Smooth muscle cell (in vitro differentiated cells): ENCODE measurements at regions not wholly inside any gene's neighbourhood (a gene's known extent, or its start where the extent isn't known, plus 50 kb on each side); places are given as distances from the start of the nearest gene placed in this dataset.

Experiments
- DNase-seq: peaks from one replicate; lab custom pipeline; 2025; ENCODE audit not compliant: unreplicated experiment; lab: John Stamatoyannopoulos, UW
- H2AFZ ChIP-seq: fragments of 200-600 bp; sonication (generic); 2 replicates; pipeline ENCODE4 v1.6.0; 2016; ENCODE audit warnings: antibody characterized with exemption, low read depth, mild to moderate bottlenecking
- H3F3A ChIP-seq: fragments of 200-600 bp; sonication (generic); 2 replicates; pipeline ENCODE4 v1.6.0; 2017; ENCODE audit warnings: antibody characterized with exemption, low read depth
- H3K27ac ChIP-seq: fragments of 200-600 bp; sonication (generic); 2 replicates; pipeline ENCODE4 v1.5.1; 2016; ENCODE audit warnings: low read depth, mild to moderate bottlenecking
- H3K27me3 ChIP-seq: fragments of 200-600 bp; sonication (generic); 2 replicates; pipeline ENCODE4 v1.6.1; 2016; ENCODE audit warnings: low read depth, mild to moderate bottlenecking
- H3K36me3 ChIP-seq: fragments of 200-600 bp; sonication (generic); 2 replicates; pipeline ENCODE4 v1.5.1; 2016; ENCODE audit warnings: low read depth
- H3K4me1 ChIP-seq: fragments of 200-600 bp; sonication (generic); 2 replicates; pipeline ENCODE4 v1.5.1; 2016; ENCODE audit warnings: low read depth
- H3K4me2 ChIP-seq: fragments of 200-600 bp; sonication (generic); 2 replicates; pipeline ENCODE4 v1.6.0; 2016; ENCODE audit warnings: mild to moderate bottlenecking
- H3K4me3 ChIP-seq: fragments of 200-600 bp; sonication (generic); 2 replicates; pipeline ENCODE4 v1.5.1; 2016; ENCODE audit warnings: mild to moderate bottlenecking
- H3K79me2 ChIP-seq: fragments of 200-600 bp; sonication (generic); 2 replicates; pipeline ENCODE4 v1.6.0; 2016; ENCODE audit warnings: low read depth, mild to moderate bottlenecking
- H3K9ac ChIP-seq: fragments of 200-600 bp; sonication (generic); 2 replicates; pipeline ENCODE4 v1.6.0; 2016; ENCODE audit warnings: low read depth
- H3K9me3 ChIP-seq: fragments of 200-600 bp; sonication (generic); replicated peaks from 2 replicates; pipeline ENCODE4 v1.5.1; 2016; ENCODE audit warnings: low read depth
- H4K20me1 ChIP-seq: fragments of 200-600 bp; sonication (generic); 2 replicates; pipeline ENCODE4 v1.6.0; 2016; ENCODE audit warnings: low read depth
- WGBS: methylation state at CpG from one replicate; pipeline ENCODE4 v1.1.7; 2016; ENCODE audit warnings: low lambda C conversion rate; 5-methylcytosine and 5-hydroxymethylcytosine counted together
- TF ChIP-seq, protein P1 (sequence below): fragments of 200-600 bp; sonication (generic); IDR thresholded peaks from 2 replicates; pipeline ENCODE4 v1.5.1; 2017; ENCODE audit warnings: borderline replicate concordance, mild to moderate bottlenecking, antibody characterized with exemption; ENCODE audit not compliant: insufficient read depth, poor library complexity, severe bottlenecking

DNA sequence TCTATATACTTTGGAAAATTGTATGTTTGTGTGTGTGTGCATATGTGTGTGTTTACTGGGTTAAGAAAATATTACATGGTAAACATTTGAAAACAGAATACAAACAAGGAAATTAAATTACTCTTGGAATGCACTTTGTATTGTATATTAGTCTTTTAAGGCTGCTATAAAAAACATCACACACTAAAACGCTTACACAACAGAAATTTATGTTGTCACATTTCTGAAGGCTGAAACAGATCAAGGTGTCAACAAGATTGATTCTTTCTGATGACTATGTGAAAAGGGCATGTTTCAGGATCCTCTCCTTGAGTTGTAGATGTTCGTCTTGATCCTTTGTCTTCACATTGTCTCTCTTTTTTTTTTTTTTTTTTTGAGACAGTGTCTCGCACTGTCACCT, 149.1 kb upstream of the CNTN5 start:
- Histone ChIP-seq H3K27ac (no peak overlapping the region), H4K20me1 (no peaks in the 10 kb centered on the region), H2AFZ (no peak overlapping the region), H3K79me2 (no peaks in the 10 kb centered on the region), H3F3A (no peaks in the 10 kb centered on the region), H3K4me3 (no peak overlapping the region), H3K9me3 (no peaks in the 10 kb centered on the region), H3K4me1 (no peaks in the 10 kb centered on the region), H3K27me3 (no peaks in the 10 kb centered on the region), H3K36me3 (no peaks in the 10 kb centered on the region), H3K9ac (no peak overlapping the region), H3K4me2 (no peak overlapping the region)
- TF ChIP-seq, protein P1, sequence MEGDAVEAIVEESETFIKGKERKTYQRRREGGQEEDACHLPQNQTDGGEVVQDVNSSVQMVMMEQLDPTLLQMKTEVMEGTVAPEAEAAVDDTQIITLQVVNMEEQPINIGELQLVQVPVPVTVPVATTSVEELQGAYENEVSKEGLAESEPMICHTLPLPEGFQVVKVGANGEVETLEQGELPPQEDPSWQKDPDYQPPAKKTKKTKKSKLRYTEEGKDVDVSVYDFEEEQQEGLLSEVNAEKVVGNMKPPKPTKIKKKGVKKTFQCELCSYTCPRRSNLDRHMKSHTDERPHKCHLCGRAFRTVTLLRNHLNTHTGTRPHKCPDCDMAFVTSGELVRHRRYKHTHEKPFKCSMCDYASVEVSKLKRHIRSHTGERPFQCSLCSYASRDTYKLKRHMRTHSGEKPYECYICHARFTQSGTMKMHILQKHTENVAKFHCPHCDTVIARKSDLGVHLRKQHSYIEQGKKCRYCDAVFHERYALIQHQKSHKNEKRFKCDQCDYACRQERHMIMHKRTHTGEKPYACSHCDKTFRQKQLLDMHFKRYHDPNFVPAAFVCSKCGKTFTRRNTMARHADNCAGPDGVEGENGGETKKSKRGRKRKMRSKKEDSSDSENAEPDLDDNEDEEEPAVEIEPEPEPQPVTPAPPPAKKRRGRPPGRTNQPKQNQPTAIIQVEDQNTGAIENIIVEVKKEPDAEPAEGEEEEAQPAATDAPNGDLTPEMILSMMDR = no peak
- 94% methylated on average over 3 of the region's 3 CpGs for WGBS
- no peak for DNase-seq

DNA sequence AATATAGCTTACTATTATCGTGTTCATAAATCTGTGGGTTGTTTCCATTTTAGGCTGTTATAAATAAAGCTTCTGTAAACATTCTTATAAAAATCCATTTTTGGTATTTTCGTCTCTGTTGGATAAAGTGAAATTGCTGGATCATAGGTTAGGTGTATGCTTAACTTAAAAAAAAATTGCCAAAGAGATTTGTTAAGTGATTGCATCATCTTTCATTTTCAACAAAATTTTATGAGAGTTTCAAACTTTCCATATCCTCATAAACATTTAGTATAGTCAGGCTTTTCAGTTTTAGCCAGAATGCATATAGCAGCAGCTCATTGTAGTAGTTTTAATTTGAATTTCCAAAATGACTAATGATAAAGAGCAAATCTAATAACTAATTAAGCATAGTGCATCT, 146.7 kb upstream of the CNTN5 start:
- H2AFZ ChIP-seq = no peak overlapping the region
- H3K4me1 ChIP-seq = no peaks in the 10 kb centered on the region
- TF ChIP-seq, protein P1 = no peak
- 89% methylated on average over 2 of the region's 2 CpGs for WGBS
- H3F3A ChIP-seq = no peaks in the 10 kb centered on the region
- no peak overlapping the region for H3K4me2 ChIP-seq
- H3K27me3 ChIP-seq = no peaks in the 10 kb centered on the region
- H3K36me3 ChIP-seq = no peaks in the 10 kb centered on the region
- no peak overlapping the region for H3K4me3 ChIP-seq
- DNase-seq = no peak
- no peaks in the 10 kb centered on the region for H3K79me2 ChIP-seq
- no peak overlapping the region for H3K9ac ChIP-seq
- H4K20me1 ChIP-seq = no peaks in the 10 kb centered on the region
- H3K27ac ChIP-seq = no peak overlapping the region
- no peaks in the 10 kb centered on the region for H3K9me3 ChIP-seq

- Histone ChIP-seq H4K20me1 (no peaks in the 10 kb centered on the region), H2AFZ (no peak overlapping the region), H3K9ac (no peak overlapping the region), H3F3A (no peaks in the 10 kb centered on the region), H3K4me3 (no peak overlapping the region), H3K27ac (no peak overlapping the region), H3K27me3 (no peaks in the 10 kb centered on the region), H3K9me3 (no peaks in the 10 kb centered on the region), H3K36me3 (no peaks in the 10 kb centered on the region), H3K4me1 (no peaks in the 10 kb centered on the region), H3K4me2 (no peak overlapping the region), H3K79me2 (no peaks in the 10 kb centered on the region)
- DNase-seq = no peak
- TF ChIP-seq, protein P1 = no peak
- 88% methylated on average over 1 of the region's 1 CpG for WGBS
Observed at GRCh38 chr11:98895936-98896335, 124.8 kb upstream of the CNTN5 start.

DNA sequence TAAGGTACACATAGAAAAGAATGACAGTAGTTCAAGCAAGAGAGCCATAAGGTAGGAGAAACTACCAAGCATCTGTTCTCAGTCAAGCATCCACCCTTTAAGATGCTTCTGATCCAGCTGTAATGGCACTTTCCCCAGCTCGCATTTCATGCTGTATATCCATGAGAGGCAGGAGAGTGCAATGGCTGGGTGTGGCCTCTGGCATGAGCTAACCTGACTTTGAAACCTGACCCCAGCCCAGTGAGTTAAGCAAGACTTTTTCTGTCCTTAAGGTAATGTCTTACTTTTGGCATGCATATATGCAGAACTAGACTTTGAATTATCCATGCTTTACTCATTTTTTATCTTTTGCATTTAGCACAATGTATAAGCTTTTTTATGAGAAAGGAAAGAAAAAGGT, 79.8 kb upstream of the CNTN5 start:
- no peak overlapping the region for H2AFZ ChIP-seq
- H3K9me3 ChIP-seq = no peaks in the 10 kb centered on the region
- no peak for DNase-seq
- no peaks in the 10 kb centered on the region for H3F3A ChIP-seq
- no peak overlapping the region for H3K9ac ChIP-seq
- H3K4me2 ChIP-seq = no peak overlapping the region
- no peaks in the 10 kb centered on the region for H3K27me3 ChIP-seq
- no peaks in the 10 kb centered on the region for H3K4me1 ChIP-seq
- no peak overlapping the region for H3K4me3 ChIP-seq
- WGBS = 38% methylated on average over 1 of the region's 1 CpG
- H3K27ac ChIP-seq = no peak overlapping the region
- no peaks in the 10 kb centered on the region for H3K36me3 ChIP-seq
- H3K79me2 ChIP-seq = no peaks in the 10 kb centered on the region
- TF ChIP-seq, protein P1 = no peak
- H4K20me1 ChIP-seq = no peaks in the 10 kb centered on the region
